GM19452 (cell line): ENCODE measurements at regions not wholly inside any gene's neighbourhood (a gene's known extent, or its start where the extent isn't known, plus 50 kb on each side); places are given as distances from the start of the nearest gene placed in this dataset.

ENCODE experiments used
- ATAC-seq: cut with Tn5 transposase; IDR thresholded peaks from one replicate; pipeline ENCODE4 v1.9.1; 2021; ENCODE audit not compliant: unreplicated experiment

- no peak for ATAC-seq
Observed at GRCh38 chr5:19406576-19407365, 581.2 kb downstream of the CDH18 start.

- ATAC-seq = no peak
Observed at GRCh38 chr5:19408149-19408548, 579.9 kb downstream of the CDH18 start.

GRCh38 chr5:19411936-19412335 lies 576.1 kb downstream of the CDH18 start:
- ATAC-seq = no peak
